ENCODE measurements at regions not wholly inside any gene's neighbourhood (a gene's known extent, or its start where the extent isn't known, plus 50 kb on each side); places are given as distances from the start of the nearest gene placed in this dataset.

DNA sequence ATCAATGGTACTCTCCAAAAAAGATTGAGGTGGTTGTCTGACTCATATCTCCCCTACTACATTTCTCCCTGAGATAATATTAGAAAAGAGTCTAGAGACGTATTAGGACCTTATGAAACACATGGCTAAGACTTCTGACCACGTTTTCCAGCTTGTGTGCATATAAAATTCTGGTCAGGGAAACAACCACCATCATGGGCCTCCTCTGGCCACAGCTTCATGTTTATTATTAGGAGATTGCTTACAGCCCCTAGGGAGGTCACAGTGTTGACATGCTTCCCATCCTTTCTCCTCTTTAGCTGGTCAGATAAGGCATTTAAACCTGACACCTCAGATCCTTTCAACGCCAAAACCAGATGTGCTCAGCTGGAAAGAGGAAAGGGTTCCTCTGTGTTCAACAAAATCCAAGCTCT, 620.2 kb downstream of the PLPP3 start:
- H3K4me1 ChIP-seq (ENCODE audit: control insufficient read depth in 5 of 5, insufficient read depth in 5 of 5, low read length in 5 of 5), result peaks cover 0 to 33% (median 0%) of the 10 kb centered on the region in 5 donors
- no peaks in the 10 kb centered on the region for H3K36me3 ChIP-seq (ENCODE audit: control insufficient read depth in 4 of 4, insufficient read depth in 4 of 4, low read length in 4 of 4)
- TF ChIP-seq, protein P1, sequence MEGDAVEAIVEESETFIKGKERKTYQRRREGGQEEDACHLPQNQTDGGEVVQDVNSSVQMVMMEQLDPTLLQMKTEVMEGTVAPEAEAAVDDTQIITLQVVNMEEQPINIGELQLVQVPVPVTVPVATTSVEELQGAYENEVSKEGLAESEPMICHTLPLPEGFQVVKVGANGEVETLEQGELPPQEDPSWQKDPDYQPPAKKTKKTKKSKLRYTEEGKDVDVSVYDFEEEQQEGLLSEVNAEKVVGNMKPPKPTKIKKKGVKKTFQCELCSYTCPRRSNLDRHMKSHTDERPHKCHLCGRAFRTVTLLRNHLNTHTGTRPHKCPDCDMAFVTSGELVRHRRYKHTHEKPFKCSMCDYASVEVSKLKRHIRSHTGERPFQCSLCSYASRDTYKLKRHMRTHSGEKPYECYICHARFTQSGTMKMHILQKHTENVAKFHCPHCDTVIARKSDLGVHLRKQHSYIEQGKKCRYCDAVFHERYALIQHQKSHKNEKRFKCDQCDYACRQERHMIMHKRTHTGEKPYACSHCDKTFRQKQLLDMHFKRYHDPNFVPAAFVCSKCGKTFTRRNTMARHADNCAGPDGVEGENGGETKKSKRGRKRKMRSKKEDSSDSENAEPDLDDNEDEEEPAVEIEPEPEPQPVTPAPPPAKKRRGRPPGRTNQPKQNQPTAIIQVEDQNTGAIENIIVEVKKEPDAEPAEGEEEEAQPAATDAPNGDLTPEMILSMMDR (IDR thresholded peaks at IDR 0.05; ENCODE audit: control extremely low read depth, extremely low read depth), result no peak
- H3K9ac ChIP-seq (ENCODE audit: insufficient read depth in 1 of 2, low read length in 2 of 2), result no peak overlapping the region
- DNase-seq (peak; percentile 62 to 95 (median 85)), ATAC-seq (ENCODE audit: insufficient read depth, low FRiP score) (no peak)
- no peaks in the 10 kb centered on the region for H3K9me3 ChIP-seq (ENCODE audit: control insufficient read depth in 4 of 4, insufficient read depth in 3 of 4, low read length in 3 of 4)
- H3K27me3 ChIP-seq (ENCODE audit: control insufficient read depth in 3 of 3, insufficient read depth in 3 of 3, low read length in 2 of 3), result no peaks in the 10 kb centered on the region
- no peak overlapping the region for H3K4me3 ChIP-seq
- 72 to 77% methylated on average over 3 of the region's 3 CpGs for WGBS, 2 donors
- H3K27ac ChIP-seq (ENCODE audit: low read depth in 1 of 2, low read length in 1 of 2), result no peak overlapping the region

DNA sequence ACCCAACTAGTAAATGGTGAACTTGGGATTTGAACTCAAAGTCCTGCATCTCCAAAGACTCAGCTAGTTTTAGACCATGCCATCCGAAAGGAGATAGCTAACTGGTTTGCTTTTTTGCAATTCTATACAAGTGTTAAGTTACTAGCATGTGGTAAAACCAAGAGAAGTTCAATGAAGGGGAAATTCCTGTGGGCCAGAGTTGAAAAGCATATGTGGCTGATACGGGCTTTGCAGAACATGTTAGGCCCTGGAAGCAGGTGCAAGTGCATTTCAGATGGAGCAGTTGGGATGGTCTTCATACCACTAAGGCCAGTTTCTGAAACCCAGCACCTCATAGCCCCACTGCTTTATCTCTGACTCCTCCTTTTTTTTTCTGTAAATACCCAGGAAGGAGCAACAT, 620.9 kb downstream of the PLPP3 start:
- Histone ChIP-seq H3K27me3 (ENCODE audit: control insufficient read depth in 3 of 3, insufficient read depth in 3 of 3, low read length in 2 of 3) (no peaks in the 10 kb centered on the region), H3K9ac (ENCODE audit: insufficient read depth in 1 of 2, low read length in 2 of 2) (no peak overlapping the region), H3K27ac (ENCODE audit: low read depth in 1 of 2, low read length in 1 of 2) (no peak overlapping the region), H3K36me3 (ENCODE audit: control insufficient read depth in 4 of 4, insufficient read depth in 4 of 4, low read length in 4 of 4) (no peaks in the 10 kb centered on the region), H3K9me3 (ENCODE audit: control insufficient read depth in 4 of 4, insufficient read depth in 3 of 4, low read length in 3 of 4) (peaks cover 0 to under 1% (median 0%) of the 10 kb centered on the region in 4 donors), H3K4me3 (no peak overlapping the region), H3K4me1 (ENCODE audit: control insufficient read depth in 5 of 5, insufficient read depth in 5 of 5, low read length in 5 of 5) (peaks cover 0 to 33% (median 0%) of the 10 kb centered on the region in 5 donors)
- DNase-seq (no peak), ATAC-seq (ENCODE audit: insufficient read depth, low FRiP score) (no peak)
- WGBS, 2 donors, result 90 to 92% methylated on average over 2 of the region's 2 CpGs
- TF ChIP-seq, protein P1 (IDR thresholded peaks at IDR 0.05; ENCODE audit: control extremely low read depth, extremely low read depth), result no peak

DNA sequence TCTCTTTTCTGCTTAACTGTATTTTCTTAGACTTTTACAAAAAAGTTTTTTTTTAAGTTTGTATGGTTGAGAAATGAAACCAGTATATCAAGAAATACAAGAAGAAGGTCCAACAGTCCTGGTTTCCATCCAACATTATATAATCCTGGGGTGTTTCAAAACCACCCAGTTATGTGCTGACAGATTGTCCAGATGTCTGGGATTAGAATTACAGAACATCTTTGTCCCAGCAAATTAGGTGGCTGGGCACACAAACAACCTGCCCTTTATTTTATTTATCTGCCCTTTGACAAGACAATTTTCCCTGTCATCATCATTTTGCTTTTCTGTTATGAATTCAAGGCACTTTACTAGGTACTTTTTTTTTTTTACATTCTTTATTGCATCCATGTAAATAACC, 622.1 kb downstream of the PLPP3 start:
- no peak overlapping the region for H3K9ac ChIP-seq (ENCODE audit: insufficient read depth in 1 of 2, low read length in 2 of 2)
- H3K36me3 ChIP-seq (ENCODE audit: control insufficient read depth in 4 of 4, insufficient read depth in 4 of 4, low read length in 4 of 4), result no peaks in the 10 kb centered on the region
- H3K4me1 ChIP-seq (ENCODE audit: control insufficient read depth in 5 of 5, insufficient read depth in 5 of 5, low read length in 5 of 5), result peaks cover 0 to 33% (median 0%) of the 10 kb centered on the region in 5 donors
- no peak overlapping the region for H3K4me3 ChIP-seq
- peaks cover 0 to 2% (median 0%) of the 10 kb centered on the region in 4 donors for H3K9me3 ChIP-seq (ENCODE audit: control insufficient read depth in 4 of 4, insufficient read depth in 3 of 4, low read length in 3 of 4)
- H3K27ac ChIP-seq (ENCODE audit: low read depth in 1 of 2, low read length in 1 of 2), result no peak overlapping the region
- H3K27me3 ChIP-seq (ENCODE audit: control insufficient read depth in 3 of 3, insufficient read depth in 3 of 3, low read length in 2 of 3), result no peaks in the 10 kb centered on the region
- TF ChIP-seq, protein P1 (IDR thresholded peaks at IDR 0.05; ENCODE audit: control extremely low read depth, extremely low read depth), result no peak
- DNase-seq, result peak; percentile 62 to 94 (median 85)
- no peak for ATAC-seq (ENCODE audit: insufficient read depth, low FRiP score)

DNA sequence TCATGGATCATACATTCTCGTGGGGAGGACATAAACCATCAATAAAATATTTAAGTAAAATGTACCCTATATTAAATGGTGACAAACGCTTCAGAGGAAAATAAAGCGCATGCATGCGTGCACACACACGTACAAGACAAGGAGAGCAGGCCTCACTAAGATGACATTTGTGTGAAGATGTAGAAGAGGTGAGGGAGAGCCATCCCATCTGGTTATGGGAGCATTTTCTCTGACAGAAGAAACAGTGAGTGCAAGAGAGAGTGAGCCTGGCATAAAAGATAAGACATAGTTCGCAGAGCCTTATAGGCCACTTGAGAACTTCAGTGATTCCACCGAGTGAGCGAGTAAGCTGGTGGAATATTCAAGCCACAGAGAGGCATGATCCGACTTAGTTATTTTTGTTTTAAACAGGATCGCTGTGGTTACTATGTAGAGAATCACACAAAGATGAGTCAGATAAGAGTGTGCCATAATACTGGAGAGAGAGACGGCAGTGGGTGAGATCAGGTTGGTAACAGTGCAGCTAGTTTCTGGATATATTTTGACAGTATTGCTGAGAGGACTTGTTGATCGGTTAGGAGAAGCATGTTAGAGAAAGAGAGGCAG, 624.2 kb downstream of the PLPP3 start:
- DNase-seq, result peak in 2 of 3 donors; percentile 62 to 77
- Histone ChIP-seq H3K4me1 (ENCODE audit: control insufficient read depth in 5 of 5, insufficient read depth in 5 of 5, low read length in 5 of 5) (peaks cover 0 to 27% (median 0%) of the 10 kb centered on the region in 5 donors), H3K36me3 (ENCODE audit: control insufficient read depth in 4 of 4, insufficient read depth in 4 of 4, low read length in 4 of 4) (no peaks in the 10 kb centered on the region), H3K9me3 (ENCODE audit: control insufficient read depth in 4 of 4, insufficient read depth in 3 of 4, low read length in 3 of 4) (peaks cover 0 to 2% (median 0%) of the 10 kb centered on the region in 4 donors), H3K27ac (ENCODE audit: low read depth in 1 of 2, low read length in 1 of 2) (no peak overlapping the region), H3K27me3 (ENCODE audit: control insufficient read depth in 3 of 3, insufficient read depth in 3 of 3, low read length in 2 of 3) (no peaks in the 10 kb centered on the region), H3K9ac (ENCODE audit: insufficient read depth in 1 of 2, low read length in 2 of 2) (no peak overlapping the region), H3K4me3 (no peak overlapping the region)
- WGBS, 2 donors, result 83 to 90% methylated on average over 12 of the region's 12 CpGs
- no peak for ATAC-seq (ENCODE audit: insufficient read depth, low FRiP score)
- TF ChIP-seq, protein P1 (IDR thresholded peaks at IDR 0.05; ENCODE audit: control extremely low read depth, extremely low read depth), result no peak
